GM20000 (cell line): ENCODE measurements at regions not wholly inside any gene's neighbourhood (a gene's known extent, or its start where the extent isn't known, plus 50 kb on each side); places are given as distances from the start of the nearest gene placed in this dataset.

Experiments
- DNase-seq: peaks from one replicate; pipeline ENCODE4 v3.0.0; 2012; ENCODE audit warnings: low spot score
- CTCF ChIP-seq: IDR thresholded peaks from 2 replicates; pipeline ENCODE4 v1.5.1; 2012; ENCODE audit warnings: mild to moderate bottlenecking, control low read depth; ENCODE audit errors: extremely low read depth, missing control alignments

GRCh38 chr14:59098377-59098776 is 90.1 kb upstream of the DAAM1 start:
- DNase-seq = no peak
- no peak for TF ChIP-seq CTCF

DNA sequence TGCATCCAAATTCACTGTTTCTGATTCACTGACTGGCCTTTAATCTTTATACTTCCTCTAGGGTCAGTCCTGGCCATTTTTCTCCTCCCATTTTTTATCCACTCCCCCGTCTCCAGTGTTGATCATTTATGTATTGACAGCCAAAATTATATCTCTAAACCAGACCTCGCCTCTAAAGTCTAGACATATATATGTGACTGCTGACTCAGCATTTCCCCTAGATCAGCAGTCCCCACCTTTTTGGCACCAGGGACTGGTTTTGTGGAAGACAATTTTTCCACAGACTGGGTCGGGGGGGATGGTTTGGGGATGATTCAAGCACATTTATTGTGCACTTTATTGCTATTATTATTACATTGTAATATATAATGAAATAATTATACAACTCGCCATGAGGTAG is 88.3 kb upstream of the DAAM1 start:
- TF ChIP-seq CTCF = no peak
- no peak for DNase-seq

- TF ChIP-seq CTCF = no peak
- no peak for DNase-seq
Observed at GRCh38 chr14:59101476-59101875, 87.0 kb upstream of the DAAM1 start.

DNA sequence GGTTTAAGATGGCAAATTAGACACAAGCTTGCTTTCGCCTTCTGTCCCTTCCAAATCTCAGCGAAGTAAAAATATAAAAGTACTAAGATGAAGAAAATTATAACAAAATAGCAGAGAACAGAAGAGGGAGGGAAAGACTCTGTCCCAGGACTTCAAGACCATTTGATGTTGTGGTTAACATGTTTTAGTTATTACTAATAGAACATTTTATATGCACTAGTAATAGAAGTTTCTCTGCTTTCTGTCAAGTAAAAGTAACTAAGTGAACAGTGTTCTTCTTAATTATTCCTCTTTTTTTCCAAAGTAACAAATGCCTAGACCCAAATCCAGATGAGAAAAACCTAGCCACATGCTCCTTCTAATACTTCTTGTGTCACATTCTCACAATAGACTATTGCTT is 85.1 kb upstream of the DAAM1 start:
- TF ChIP-seq CTCF = no peak
- DNase-seq = no peak

GRCh38 chr14:59107819-59108218 is 80.6 kb upstream of the DAAM1 start:
- TF ChIP-seq CTCF = no peak
- no peak for DNase-seq

- no peak for TF ChIP-seq CTCF
- no peak for DNase-seq
Observed at GRCh38 chr14:59116984-59117415, 71.5 kb upstream of the DAAM1 start.

DNA sequence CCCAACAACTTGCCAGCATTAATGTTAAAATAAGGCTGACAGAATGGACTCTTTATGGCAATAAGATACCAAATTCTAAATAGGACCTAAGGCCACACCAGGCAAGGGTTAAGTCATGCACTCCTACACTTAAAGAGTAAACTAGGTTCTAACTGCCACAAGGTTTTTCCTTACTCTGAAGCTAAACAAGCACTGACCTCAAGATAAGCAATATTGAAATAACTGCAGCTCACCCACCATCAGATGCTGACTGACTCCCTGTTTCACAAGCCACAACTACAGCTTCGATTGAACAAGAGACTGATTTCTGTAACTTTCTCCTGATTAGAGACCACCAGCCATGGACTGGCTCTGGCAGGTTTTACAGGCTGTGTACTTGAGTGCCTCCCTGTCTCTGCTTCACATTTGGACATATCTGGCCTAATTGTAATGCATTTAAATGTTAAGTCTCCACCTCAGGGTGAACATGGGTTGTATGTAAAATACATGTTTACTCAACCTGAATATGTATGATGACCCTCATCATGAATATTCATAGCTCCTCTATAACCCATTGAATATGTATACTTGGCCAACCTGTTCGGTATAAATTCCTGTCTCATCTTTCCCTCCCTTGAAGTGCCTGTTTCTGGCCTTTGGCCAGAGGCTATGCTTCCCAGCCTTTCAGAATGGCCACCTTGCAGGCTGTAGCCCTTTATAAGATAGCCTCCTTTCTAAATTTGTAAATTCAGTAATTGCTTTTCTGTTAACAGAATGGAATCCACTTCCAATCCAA is 70.5 kb upstream of the DAAM1 start:
- no peak for DNase-seq
- no peak for TF ChIP-seq CTCF
